ENCODE measurements at regions not wholly inside any gene's neighbourhood (a gene's known extent, or its start where the extent isn't known, plus 50 kb on each side); places are given as distances from the start of the nearest gene placed in this dataset.
"Not testable (repeated sequence)": the region's sequence is repeated elsewhere in the genome, so short reads cannot be mapped to it uniquely, and the experiment has no call there.

DNA sequence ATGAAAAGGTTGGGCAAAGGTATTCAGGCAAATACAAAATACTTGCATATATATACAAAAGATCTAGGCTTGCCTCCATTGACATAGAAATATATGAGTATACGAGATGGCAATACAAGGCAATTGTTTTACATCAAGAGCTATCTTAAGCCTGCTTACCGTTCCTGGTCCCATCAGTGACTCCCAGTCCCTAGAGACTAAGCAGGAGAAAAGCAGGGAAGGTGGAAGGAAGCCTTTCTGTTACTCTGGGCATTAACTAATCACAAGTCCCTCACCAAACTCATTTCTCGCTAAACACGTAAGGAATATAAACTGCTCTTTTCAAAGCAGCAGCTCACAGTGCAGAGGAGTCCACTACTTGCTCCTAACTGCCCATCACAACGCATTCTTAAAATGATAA, 125.2 kb downstream of the ZNF608 start:
- DNase-seq (ENCODE audit: low read depth in 1 of 2, low spot score in 1 of 2), result no peak

DNA sequence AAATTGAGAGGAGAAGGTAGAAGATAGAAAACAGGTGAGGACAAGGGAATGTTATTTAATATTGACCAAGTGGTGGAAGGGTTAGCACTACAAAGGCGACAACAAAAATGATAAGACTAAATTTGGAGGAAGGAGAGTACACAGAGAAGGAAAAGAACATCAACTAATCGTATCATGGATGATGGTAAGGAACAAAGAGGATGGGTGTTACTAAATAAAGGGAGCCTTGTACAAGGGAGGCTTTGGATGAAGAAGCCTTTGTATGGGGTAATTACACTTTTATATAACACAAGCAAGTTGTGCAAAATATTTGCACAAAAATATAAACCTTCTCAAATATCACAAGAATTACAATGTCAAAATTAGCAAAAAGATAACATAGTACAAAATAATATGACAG, 125.7 kb downstream of the ZNF608 start:
- no peak for DNase-seq (ENCODE audit: low read depth in 1 of 2, low spot score in 1 of 2)

GRCh38 chr5:124619121-124619520, 127.3 kb downstream of the ZNF608 start:
- no peak for DNase-seq (ENCODE audit: low read depth in 1 of 2, low spot score in 1 of 2)

DNA sequence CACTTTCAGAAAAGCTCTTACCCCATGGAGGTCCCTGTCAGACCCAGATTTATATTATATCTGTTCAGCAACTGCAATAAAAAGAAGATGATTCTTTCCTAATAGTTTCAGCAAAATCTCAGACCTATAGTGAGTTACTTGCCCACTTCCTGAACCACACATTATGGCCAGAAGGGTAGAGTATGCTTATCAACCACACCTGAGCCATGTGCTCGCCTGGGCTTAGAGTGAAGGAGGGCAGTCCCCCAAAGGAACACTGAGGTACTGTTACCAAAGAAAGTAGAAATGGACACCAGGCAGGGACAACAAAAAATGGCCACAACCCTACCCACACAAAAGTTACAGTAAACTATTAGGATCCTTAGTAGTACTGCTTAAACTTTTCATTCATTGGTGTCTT, 128.7 kb downstream of the ZNF608 start:
- no peak for DNase-seq (ENCODE audit: low read depth in 1 of 2, low spot score in 1 of 2)

GRCh38 chr5:124614836-124615385, 131.5 kb downstream of the ZNF608 start:
- DNase-seq (ENCODE audit: low read depth in 1 of 2, low spot score in 1 of 2), result no peak

DNA sequence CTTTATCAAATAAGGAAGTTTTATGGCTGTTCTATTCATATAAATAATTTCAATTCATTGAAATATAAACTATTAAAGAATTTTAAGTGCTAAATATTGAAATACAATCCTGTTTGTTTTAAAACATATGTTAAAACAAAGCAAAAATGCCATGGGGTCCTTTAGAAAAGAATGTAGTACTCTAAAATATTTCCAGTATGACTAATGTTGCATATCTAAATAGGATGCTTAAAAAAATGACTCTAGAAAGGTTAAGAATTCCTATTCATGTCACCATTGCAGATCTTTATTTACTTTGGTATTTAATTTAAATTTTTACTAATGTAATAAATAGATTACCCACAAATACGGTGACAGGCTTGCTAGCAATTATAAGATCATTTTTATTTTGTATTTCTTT, 132.3 kb downstream of the ZNF608 start:
- DNase-seq (ENCODE audit: low read depth in 1 of 2, low spot score in 1 of 2), result no peak

DNA sequence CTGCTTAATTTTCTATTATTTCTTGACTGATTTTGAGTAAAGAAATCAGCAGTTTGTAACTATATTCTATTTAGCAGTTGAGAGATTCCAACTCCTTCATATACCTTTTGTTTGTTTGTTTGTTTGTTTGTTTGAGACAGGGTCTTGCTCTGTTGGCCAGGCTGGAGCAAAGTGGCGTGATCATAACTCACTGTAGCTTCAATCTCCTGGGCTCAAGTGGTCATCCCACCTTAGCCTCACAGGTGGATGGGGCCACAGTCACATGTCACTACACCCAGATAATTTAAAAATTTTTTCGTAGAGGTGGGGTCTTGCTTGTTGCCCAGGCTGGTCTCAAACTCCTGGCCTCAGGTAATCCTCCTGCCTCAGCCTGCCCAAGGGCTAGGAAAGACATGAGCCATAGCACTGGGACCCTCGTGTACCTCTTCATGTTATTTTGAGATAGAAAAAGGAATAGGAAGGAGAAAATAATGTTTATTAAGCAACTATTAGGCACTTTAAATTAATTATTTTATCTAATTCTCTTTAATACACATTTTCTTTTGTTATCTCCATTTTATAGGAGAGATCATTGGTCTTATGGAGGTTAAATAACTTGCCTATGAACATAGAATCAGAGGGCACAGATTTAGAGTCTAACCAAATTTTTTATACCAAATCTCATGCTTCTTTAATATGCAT, 133.0 kb downstream of the ZNF608 start:
- DNase-seq (ENCODE audit: low read depth in 1 of 2, low spot score in 1 of 2), result no peak

- DNase-seq (ENCODE audit: low read depth in 1 of 2, low spot score in 1 of 2), result no peak
Measured at GRCh38 chr5:124612023-124612422, 134.4 kb downstream of the ZNF608 start.

GRCh38 chr5:124611262-124611661, 135.2 kb downstream of the ZNF608 start:
- DNase-seq (ENCODE audit: low read depth in 1 of 2, low spot score in 1 of 2), result not testable (repeated sequence)

DNA sequence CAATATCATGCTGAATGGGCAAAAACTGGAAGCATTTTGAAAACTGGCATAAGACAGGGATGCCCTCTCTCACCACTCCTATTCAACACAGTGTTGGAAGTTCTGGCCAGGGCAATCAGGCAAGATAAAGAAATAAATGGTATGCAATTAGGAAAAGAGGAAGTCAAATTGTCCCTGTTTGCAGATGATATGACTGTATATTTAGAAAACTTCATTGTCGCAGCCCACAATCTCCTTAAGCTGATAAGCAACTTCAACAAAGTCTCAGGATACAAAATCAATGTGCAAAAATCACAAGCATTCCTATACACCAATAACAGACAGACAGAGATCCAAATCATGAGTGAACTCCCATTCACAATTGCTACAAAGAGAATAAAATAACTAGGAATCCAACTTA, 136.8 kb downstream of the ZNF608 start:
- DNase-seq (ENCODE audit: low read depth in 1 of 2, low spot score in 1 of 2), result not testable (repeated sequence)

DNA sequence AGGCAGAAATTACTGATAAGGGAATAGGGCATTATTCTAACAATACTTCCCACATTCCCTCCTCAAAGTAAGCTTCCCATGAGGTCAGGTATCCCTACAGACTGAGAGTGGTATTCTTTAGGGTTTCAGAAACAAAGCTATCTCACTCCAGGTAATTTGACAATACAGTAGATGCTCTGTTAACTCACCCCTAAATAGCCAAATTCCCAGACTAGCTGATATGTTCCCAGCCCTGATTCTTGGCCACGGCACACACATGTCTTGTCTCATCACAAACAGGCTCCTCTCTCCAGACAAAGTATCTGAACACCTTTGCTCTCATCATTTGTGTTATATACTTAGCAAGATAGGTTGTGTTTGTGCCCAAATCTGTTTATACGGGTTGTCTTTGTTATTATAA, 139.9 kb downstream of the ZNF608 start:
- DNase-seq (ENCODE audit: low read depth in 1 of 2, low spot score in 1 of 2), result no peak

DNA sequence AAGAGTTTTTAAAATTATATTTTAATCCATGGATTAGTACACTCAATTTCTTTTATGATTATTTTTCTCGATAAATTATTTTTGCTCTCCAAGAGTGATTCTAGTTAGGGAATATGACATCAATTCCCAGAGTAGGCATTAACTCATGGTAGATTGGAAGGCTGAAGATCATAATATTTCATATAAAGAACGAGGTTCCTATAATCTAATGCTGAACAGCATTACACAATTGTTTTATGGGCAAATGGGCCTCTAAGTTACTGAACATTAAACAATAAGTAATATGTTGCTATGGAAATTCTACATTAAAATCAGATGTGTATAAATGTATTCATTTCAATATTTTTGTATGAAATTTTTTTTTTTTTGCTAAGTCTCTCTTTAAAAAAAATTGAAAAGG, 140.3 kb downstream of the ZNF608 start:
- DNase-seq (ENCODE audit: low read depth in 1 of 2, low spot score in 1 of 2), result no peak

DNA sequence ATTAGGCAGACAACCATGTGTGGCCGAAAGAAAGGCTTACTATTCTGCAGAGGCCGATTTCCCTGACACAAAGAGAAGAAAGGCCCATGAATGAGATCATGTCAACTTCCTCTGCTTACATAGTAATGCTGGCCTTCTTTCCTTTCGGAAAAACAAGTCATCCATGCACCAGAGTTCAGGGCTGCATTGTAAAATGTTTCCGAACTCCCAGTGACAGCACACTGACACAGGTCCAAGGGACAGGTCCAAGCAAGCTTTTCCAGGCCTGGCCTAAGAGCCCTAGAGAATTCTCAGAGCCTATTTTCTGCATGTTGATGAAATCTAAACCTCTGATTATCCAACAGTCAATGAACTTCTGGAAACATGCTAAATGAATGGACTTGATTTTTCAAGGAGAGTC, 140.9 kb downstream of the ZNF608 start:
- no peak for DNase-seq (ENCODE audit: low read depth in 1 of 2, low spot score in 1 of 2)

GRCh38 chr5:124604419-124604818, 142.0 kb downstream of the ZNF608 start:
- no peak for DNase-seq (ENCODE audit: low read depth in 1 of 2, low spot score in 1 of 2)

- DNase-seq (ENCODE audit: low read depth in 1 of 2, low spot score in 1 of 2), result no peak
Measured at GRCh38 chr5:124602925-124603650, 143.4 kb downstream of the ZNF608 start.

DNA sequence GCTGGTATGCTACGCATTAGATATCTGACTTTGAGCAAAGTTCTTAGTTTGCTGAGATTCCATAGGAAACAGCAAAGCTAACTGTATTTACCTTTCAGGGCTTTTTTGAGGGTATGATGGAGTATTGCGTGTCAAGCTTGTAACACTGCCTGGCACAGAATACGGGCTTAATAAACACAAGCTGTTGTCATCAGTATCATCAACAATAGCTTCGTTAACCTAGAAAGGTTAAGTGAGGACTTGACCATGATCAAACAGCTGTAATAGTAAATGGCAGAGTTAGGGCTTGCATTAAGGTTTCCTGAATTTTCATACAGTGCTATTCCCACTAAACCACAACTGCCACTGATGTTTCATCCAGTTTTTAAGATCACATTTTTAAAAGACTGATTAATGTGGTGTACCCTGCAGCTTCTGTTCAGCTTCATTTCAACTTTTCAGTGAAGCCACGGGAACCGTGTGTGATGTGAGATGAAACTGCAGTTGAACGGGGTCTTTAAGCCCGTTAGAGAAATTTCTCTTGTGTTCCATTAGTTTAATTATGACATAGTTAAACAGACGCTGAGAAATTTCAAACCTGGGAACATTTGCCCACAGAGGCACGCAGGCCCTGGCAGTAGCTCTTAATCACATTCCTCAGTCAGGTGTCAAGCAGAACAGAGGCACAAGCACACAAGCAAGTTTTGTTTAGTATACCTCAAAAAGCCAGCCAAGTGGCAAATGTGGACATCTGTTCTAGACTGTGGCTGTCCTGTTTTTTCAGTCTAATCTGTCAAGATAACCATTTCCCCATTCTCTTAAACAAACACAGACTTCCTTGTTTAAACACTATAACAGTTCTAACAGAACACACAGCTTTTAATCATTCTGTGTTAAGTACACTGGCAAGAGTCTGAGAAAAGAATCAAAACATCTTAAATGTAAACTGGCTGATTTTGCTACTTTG, 147.1 kb downstream of the ZNF608 start:
- no peak for DNase-seq (ENCODE audit: low read depth in 1 of 2, low spot score in 1 of 2)

DNA sequence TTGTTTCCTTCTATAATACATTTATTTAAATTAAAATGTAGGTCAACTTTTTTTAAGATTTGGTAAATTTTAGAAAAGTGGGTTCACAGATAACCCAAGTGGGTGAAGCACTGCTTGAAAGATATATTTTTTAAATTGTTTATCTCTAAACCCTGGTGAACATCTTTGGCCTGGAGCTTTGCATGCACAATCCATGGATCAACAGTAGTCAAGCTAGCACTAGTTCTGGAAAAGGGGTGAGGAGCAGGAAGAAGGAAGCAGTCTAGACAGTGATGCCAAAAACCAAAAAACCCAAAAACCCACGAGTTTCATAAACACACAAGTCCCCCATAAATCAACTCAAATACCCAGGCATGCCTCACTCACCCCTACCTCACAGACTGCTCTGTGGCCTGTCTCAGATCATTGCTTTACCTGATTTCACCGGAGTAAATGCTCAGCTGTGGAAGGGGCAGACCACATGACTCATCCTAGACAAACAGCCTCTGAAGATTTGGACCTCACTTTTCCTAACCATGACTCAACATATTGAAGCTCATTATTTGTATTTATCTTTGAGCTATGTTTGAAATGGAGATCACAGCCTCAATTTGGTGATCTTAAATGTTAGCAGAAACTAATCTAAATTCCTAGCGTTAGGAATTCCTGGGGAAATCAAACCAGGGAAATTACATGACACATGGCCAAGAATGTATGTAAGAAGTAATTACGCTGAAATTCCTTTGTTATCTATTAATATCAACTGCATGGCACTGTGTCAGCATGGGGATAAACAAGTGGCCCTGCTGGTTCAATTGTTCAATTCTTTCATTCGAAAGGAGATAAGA, 149.6 kb downstream of the ZNF608 start:
- no peak for DNase-seq (ENCODE audit: low read depth in 1 of 2, low spot score in 1 of 2)

DNA sequence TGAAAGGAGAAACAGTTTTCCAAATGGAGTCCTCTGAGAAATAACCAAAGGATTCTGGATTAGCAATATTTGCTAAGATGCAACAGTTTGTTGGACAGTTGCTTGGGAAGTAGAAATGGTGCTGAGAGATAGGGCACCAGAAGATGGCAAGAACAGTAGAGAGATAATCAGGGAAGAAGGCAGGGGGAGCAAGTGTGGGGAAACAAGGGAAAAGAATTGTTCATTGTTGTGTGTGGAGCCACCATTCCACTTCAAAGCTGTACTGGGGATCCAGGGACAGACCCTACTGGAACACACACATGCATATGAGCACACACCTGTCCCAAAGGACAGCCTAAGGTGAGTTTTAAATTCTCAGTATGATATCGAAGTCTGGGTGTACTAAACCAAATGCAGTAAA, 152.5 kb downstream of the ZNF608 start:
- no peak for DNase-seq (ENCODE audit: low read depth in 1 of 2, low spot score in 1 of 2)

GRCh38 chr5:124592891-124593290, 153.5 kb downstream of the ZNF608 start:
- no peak for DNase-seq (ENCODE audit: low read depth in 1 of 2, low spot score in 1 of 2)

GRCh38 chr5:124591583-124591982, 154.9 kb downstream of the ZNF608 start:
- no peak for DNase-seq (ENCODE audit: low read depth in 1 of 2, low spot score in 1 of 2)

DNA sequence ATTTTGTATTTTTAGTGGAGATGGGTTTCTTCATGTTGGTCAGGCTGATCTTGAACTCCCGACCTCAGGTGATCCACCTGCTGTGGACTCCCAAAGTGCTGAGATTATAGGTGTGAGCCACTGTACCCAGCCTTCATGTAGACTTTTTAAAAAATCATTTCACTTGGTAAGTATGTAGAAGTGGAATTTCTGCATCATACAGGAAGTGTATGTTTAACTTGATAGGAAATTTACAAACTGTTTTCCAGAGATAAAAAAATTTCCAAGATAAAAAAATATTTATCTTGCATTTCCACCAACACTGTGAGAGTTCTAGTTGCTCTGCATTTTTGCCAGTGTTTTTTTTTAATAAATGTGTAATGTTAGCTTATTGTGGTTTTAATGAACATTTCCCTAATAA, 155.8 kb downstream of the ZNF608 start:
- no peak for DNase-seq (ENCODE audit: low read depth in 1 of 2, low spot score in 1 of 2)
